ENCODE measurements at regions not wholly inside any gene's neighbourhood (a gene's known extent, or its start where the extent isn't known, plus 50 kb on each side); places are given as distances from the start of the nearest gene placed in this dataset.

DNA sequence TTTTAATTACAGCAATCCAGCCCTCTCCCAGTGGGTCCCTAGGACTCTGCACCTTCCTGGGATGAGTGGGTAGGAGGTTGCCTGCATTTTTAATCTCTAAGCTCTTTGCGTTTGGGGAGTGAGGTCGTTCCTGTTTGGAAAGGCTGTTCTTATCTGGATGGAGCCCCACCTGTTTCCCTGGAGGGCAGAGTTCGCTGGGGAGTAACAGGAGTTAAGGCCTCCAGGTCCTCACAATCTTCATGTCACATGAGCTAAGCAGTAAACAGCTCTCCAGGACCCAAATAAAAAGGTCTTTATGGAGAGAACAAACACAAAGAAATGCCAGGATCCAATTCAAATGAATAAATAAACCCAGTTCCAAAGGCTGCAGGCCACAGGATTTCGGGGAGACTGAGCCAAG, 56.0 kb upstream of the RFLNA start:
- H3K36me3 Mint-ChIP-seq (ENCODE audit: unreplicated experiment) = no peaks in the 10 kb centered on the region
- peaks cover 16% of the 10 kb centered on the region for H3K27me3 Mint-ChIP-seq (ENCODE audit: unreplicated experiment)
- TF ChIP-seq, protein P1, sequence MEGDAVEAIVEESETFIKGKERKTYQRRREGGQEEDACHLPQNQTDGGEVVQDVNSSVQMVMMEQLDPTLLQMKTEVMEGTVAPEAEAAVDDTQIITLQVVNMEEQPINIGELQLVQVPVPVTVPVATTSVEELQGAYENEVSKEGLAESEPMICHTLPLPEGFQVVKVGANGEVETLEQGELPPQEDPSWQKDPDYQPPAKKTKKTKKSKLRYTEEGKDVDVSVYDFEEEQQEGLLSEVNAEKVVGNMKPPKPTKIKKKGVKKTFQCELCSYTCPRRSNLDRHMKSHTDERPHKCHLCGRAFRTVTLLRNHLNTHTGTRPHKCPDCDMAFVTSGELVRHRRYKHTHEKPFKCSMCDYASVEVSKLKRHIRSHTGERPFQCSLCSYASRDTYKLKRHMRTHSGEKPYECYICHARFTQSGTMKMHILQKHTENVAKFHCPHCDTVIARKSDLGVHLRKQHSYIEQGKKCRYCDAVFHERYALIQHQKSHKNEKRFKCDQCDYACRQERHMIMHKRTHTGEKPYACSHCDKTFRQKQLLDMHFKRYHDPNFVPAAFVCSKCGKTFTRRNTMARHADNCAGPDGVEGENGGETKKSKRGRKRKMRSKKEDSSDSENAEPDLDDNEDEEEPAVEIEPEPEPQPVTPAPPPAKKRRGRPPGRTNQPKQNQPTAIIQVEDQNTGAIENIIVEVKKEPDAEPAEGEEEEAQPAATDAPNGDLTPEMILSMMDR (IDR thresholded peaks at IDR 0.05) = no peak
- H3K4me1 Mint-ChIP-seq (ENCODE audit: unreplicated experiment) = peaks cover 18% of the 10 kb centered on the region
- no peak overlapping the region for H3K27ac Mint-ChIP-seq (ENCODE audit: unreplicated experiment)
- H3K4me3 Mint-ChIP-seq (ENCODE audit: unreplicated experiment) = no peak overlapping the region
- H3K9me3 Mint-ChIP-seq (ENCODE audit: unreplicated experiment) = peaks cover 10% of the 10 kb centered on the region
- no peak for DNase-seq (ENCODE audit: extremely low spot score, unreplicated experiment)

DNA sequence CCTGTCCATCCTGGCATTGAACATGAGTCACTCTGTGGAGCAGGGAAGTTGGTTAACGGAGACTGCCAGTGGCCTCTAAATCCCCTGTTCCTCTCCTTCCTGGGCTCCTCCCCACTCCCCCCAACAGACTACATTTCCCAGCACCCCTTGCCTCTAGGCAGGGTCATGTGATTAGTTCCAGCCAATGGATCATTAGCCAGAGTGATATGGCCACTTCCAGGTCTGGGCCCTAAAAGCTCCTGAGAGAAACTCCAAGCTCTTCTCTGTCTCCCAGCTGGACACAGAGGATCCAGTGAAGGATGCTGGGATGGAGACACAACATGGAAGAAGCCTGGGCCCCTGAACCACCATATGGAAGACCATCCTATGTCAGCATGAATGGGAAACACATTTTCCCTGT, 54.4 kb upstream of the RFLNA start:
- peaks cover 7% of the 10 kb centered on the region for H3K9me3 Mint-ChIP-seq (ENCODE audit: unreplicated experiment)
- H3K4me3 Mint-ChIP-seq (ENCODE audit: unreplicated experiment) = no peak overlapping the region
- DNase-seq (ENCODE audit: extremely low spot score, unreplicated experiment) = no peak
- peaks cover 9% of the 10 kb centered on the region for H3K4me1 Mint-ChIP-seq (ENCODE audit: unreplicated experiment)
- H3K36me3 Mint-ChIP-seq (ENCODE audit: unreplicated experiment) = no peaks in the 10 kb centered on the region
- no peak overlapping the region for H3K27ac Mint-ChIP-seq (ENCODE audit: unreplicated experiment)
- TF ChIP-seq, protein P1 (IDR thresholded peaks at IDR 0.05) = no peak
- H3K27me3 Mint-ChIP-seq (ENCODE audit: unreplicated experiment) = peaks cover 20% of the 10 kb centered on the region

DNA sequence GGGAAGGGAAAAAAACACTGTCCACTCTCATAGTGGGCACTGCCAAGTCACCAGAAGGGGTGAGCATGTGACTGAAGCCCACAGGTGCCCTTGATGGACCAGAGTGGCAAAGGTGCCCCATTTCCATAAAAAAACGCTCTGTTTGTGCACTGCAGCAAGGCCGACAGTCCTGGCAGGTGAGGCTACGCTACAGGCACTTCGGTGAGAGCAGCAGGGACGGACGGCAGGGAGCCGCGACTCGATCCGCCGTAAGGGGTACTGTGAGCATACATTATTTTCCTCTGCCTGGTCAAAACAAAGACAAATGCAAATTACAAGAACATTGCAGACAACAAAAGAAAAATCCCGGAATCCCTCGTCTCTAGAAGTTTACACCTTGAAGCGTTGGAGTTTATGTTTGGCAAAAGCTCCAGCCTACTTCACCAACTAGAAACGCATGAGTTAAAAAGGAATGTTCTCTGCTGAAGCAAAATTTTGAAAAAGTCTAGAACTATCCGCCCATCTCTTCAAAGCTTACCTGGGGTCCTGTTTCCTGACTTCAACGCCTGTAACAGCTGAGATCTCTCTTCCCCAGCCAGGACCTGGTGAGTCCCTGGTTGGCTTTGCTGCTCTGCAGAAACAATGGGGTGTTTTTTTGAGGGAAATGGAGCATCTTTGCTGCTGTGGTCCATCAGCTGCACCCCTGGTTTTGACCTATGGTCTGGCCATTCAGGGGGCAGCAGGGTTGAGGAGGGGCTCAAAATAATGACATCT, 52.9 kb upstream of the RFLNA start:
- Mint-ChIP-seq H3K4me3 (ENCODE audit: unreplicated experiment) (no peak overlapping the region), H3K36me3 (ENCODE audit: unreplicated experiment) (no peaks in the 10 kb centered on the region), H3K4me1 (ENCODE audit: unreplicated experiment) (peaks cover 3% of the 10 kb centered on the region), H3K9me3 (ENCODE audit: unreplicated experiment) (peaks cover 10% of the 10 kb centered on the region), H3K27me3 (ENCODE audit: unreplicated experiment) (peaks cover 20% of the 10 kb centered on the region), H3K27ac (ENCODE audit: unreplicated experiment) (no peak overlapping the region)
- DNase-seq (ENCODE audit: extremely low spot score, unreplicated experiment) = no peak
- TF ChIP-seq, protein P1 (IDR thresholded peaks at IDR 0.05) = no peak

DNA sequence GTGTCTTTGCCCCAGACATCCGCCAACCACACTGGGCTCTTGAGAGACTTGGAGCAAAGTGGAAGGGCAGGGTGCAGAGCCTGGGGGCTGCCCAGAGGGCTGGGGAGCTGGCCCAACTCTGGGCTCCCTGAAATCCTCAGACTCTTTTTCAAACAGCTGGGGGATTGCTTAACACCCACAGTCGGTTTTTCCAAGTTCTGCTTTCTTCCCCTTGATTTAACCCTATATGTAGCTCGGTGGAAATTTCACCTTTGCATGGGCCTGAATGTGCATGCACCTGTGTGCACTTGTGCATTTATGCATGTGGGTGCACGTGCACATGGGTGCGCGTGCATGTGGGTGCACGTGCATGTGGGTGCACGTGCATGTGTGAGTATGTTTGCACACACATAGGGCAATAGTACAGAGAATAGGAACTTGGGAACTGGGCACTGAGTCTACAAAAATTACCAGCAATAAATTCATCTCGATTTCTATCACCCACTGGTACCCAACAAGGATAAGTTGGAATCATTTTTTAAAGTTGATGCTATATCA, 52.3 kb upstream of the RFLNA start:
- peaks cover 15% of the 10 kb centered on the region for H3K9me3 Mint-ChIP-seq (ENCODE audit: unreplicated experiment)
- no peaks in the 10 kb centered on the region for H3K36me3 Mint-ChIP-seq (ENCODE audit: unreplicated experiment)
- H3K4me1 Mint-ChIP-seq (ENCODE audit: unreplicated experiment) = no peaks in the 10 kb centered on the region
- H3K27me3 Mint-ChIP-seq (ENCODE audit: unreplicated experiment) = peaks cover 20% of the 10 kb centered on the region
- no peak overlapping the region for H3K4me3 Mint-ChIP-seq (ENCODE audit: unreplicated experiment)
- DNase-seq (ENCODE audit: extremely low spot score, unreplicated experiment) = no peak
- H3K27ac Mint-ChIP-seq (ENCODE audit: unreplicated experiment) = no peak overlapping the region
- TF ChIP-seq, protein P1 (IDR thresholded peaks at IDR 0.05) = no peak

DNA sequence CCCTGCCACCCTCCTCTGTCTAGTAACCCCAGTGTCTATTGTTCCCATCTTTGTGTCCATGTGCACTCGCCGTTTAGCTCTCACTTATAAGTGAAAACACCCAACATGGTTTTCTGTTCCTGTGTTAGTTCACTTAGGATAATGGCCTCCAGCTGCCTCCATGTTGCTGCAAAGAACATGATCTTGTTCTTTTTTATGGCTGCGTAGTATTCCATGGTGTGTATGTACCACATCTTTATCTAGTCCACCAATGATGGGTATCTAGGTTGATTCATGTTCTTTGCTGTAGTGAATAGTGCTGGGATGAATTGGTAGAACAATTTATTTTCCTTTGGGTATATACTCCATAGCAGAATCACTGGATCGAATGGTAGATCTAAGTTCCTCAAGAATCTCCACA, 51.0 kb upstream of the RFLNA start:
- no peak for DNase-seq (ENCODE audit: extremely low spot score, unreplicated experiment)
- H3K27ac Mint-ChIP-seq (ENCODE audit: unreplicated experiment) = no peak overlapping the region
- TF ChIP-seq, protein P1 (IDR thresholded peaks at IDR 0.05) = no peak

More for the DNA sequence above, 51.0 kb upstream of the RFLNA start:
- Mint-ChIP-seq H3K36me3 (ENCODE audit: unreplicated experiment) (no peaks in the 10 kb centered on the region), H3K4me1 (ENCODE audit: unreplicated experiment) (no peaks in the 10 kb centered on the region), H3K27me3 (ENCODE audit: unreplicated experiment) (peaks cover 23% of the 10 kb centered on the region), H3K4me3 (ENCODE audit: unreplicated experiment) (no peak overlapping the region), H3K9me3 (ENCODE audit: unreplicated experiment) (peaks cover 15% of the 10 kb centered on the region)
